GM23248 (cell line): ENCODE measurements at regions not wholly inside any gene's neighbourhood (a gene's known extent, or its start where the extent isn't known, plus 50 kb on each side); places are given as distances from the start of the nearest gene placed in this dataset.

Experiments
- EZH2 ChIP-seq: fragments of 200-600 bp; sonication (generic); IDR thresholded peaks from 2 replicates; pipeline ENCODE4 v1.6.1; 2018; ENCODE audit warnings: antibody characterized with exemption, mild to moderate bottlenecking; ENCODE audit not compliant: insufficient read depth, poor library complexity, severe bottlenecking
- EZH2phosphoT487 ChIP-seq: fragments of 200-600 bp; sonication (generic); IDR thresholded peaks from 2 replicates; pipeline ENCODE4 v1.6.1; 2018; ENCODE audit warnings: antibody characterized with exemption, moderate library complexity, mild to moderate bottlenecking, low read depth; ENCODE audit not compliant: insufficient read depth

GRCh38 chr5:6936031-6936430, 222.8 kb downstream of the TENT4A start:
- no peak for TF ChIP-seq EZH2
- TF ChIP-seq EZH2phosphoT487 = no peak
